Mucosa of rectum (tissue), 2 donors: ENCODE measurements at regions not wholly inside any gene's neighbourhood (a gene's known extent, or its start where the extent isn't known, plus 50 kb on each side); places are given as distances from the start of the nearest gene placed in this dataset.

Source experiments
- H3K27ac ChIP-seq, 2 donors: one replicate each; pipeline ENCODE4 v1.7.0; 2013; ENCODE audit warnings: inconsistent platforms in 2 of 2, low read depth in 2 of 2, low read length in 2 of 2
- H3K27me3 ChIP-seq, 2 donors: one replicate each; pipeline ENCODE4 v1.7.0; 2013; ENCODE audit warnings: low read length in 2 of 2; ENCODE audit not compliant: control insufficient read depth in 2 of 2, insufficient read depth in 2 of 2
- H3K36me3 ChIP-seq, 2 donors: one replicate each; pipeline ENCODE4 v1.7.0; 2013; ENCODE audit warnings: low read length in 2 of 2; ENCODE audit not compliant: control insufficient read depth in 2 of 2, insufficient read depth in 2 of 2
- H3K4me1 ChIP-seq, 2 donors: one replicate each; pipeline ENCODE4 v1.7.0; 2013; ENCODE audit warnings: low read length in 2 of 2, mild to moderate bottlenecking in 1 of 2; ENCODE audit not compliant: control insufficient read depth in 2 of 2, insufficient read depth in 2 of 2
- H3K4me3 ChIP-seq, 2 donors: one replicate each; pipeline ENCODE4 v1.7.0; 2013; ENCODE audit warnings: low read length in 2 of 2
- H3K9ac ChIP-seq, 2 donors: one replicate each; pipeline ENCODE4 v1.7.0; 2013; ENCODE audit warnings: low read length in 2 of 2, low read depth in 1 of 2, mild to moderate bottlenecking in 1 of 2
- H3K9me3 ChIP-seq, 2 donors: one replicate each; pipeline ENCODE4 v1.7.0; 2013; ENCODE audit warnings: low read length in 2 of 2; ENCODE audit not compliant: control insufficient read depth in 2 of 2
- donor health status: healthy.
- donor health status: Normal muscosa, but diverticular disease.

DNA sequence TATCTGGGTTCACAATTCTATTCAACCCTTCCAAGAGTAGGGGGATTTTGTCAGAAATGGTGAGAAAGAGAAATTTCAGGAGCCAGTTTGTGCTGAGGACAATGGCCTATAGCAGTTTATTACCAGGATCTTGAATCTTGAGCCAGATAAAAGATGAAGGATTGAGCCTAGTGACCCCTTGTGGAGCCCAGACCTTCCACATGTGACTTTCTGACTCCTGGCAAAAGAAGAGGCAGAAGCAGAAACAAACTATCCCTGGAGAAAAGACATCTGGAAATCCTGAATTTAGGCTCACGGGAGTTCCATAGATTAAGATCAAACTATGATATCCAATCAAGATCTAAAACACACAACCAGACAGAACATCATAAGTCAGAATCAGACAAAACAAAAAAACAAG is 60.9 kb upstream of the CHRM2 start:
- no peak overlapping the region for H3K9ac ChIP-seq
- H3K27ac ChIP-seq: no peak overlapping the region
- H3K36me3 ChIP-seq: no peaks in the 10 kb centered on the region
- H3K4me1 ChIP-seq: no peaks in the 10 kb centered on the region
- H3K9me3 ChIP-seq: peaks cover 0 to 3% of the 10 kb centered on the region in 2 donors
- no peaks in the 10 kb centered on the region for H3K27me3 ChIP-seq
- no peak overlapping the region for H3K4me3 ChIP-seq

DNA sequence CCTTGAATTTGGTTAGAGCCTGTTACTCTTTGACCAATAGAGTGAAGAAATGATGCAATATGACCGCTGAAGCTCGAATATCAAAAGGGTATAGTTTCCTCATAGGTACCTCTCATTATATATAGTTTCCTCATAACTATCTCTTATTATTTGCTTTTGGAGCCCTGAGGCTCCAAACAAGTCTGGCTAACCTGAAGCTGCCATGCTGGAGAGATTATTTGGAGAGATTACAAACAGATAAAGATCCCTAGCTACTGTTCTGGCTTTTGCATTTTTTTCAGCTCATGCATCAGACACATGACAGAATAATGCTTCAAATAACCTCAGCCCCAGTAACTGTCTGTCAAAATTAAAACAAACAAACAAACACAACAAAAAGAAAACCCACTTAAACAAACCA is 65.4 kb upstream of the CHRM2 start:
- H3K36me3 ChIP-seq: no peaks in the 10 kb centered on the region
- H3K9ac ChIP-seq: no peak overlapping the region
- no peaks in the 10 kb centered on the region for H3K4me1 ChIP-seq

GRCh38 chr7:136783934-136784333 is 84.5 kb upstream of the CHRM2 start:
- H3K27ac ChIP-seq: no peak overlapping the region
- no peaks in the 10 kb centered on the region for H3K36me3 ChIP-seq
- no peaks in the 10 kb centered on the region for H3K9me3 ChIP-seq
- H3K4me3 ChIP-seq: no peak overlapping the region
- H3K4me1 ChIP-seq: no peaks in the 10 kb centered on the region
- no peaks in the 10 kb centered on the region for H3K27me3 ChIP-seq
- no peak overlapping the region for H3K9ac ChIP-seq

More for the DNA sequence above, 65.4 kb upstream of the CHRM2 start:
- peaks cover 0 to 3% of the 10 kb centered on the region in 2 donors for H3K9me3 ChIP-seq
- H3K27me3 ChIP-seq: no peaks in the 10 kb centered on the region
- H3K27ac ChIP-seq: no peak overlapping the region
- H3K4me3 ChIP-seq: no peak overlapping the region

GRCh38 chr7:136741941-136742340 is 126.5 kb upstream of the CHRM2 start:
- Histone ChIP-seq H3K4me3 (no peak overlapping the region), H3K36me3 (no peaks in the 10 kb centered on the region), H3K9me3 (no peaks in the 10 kb centered on the region), H3K27ac (no peak overlapping the region), H3K27me3 (no peaks in the 10 kb centered on the region), H3K9ac (no peak overlapping the region), H3K4me1 (no peaks in the 10 kb centered on the region)

DNA sequence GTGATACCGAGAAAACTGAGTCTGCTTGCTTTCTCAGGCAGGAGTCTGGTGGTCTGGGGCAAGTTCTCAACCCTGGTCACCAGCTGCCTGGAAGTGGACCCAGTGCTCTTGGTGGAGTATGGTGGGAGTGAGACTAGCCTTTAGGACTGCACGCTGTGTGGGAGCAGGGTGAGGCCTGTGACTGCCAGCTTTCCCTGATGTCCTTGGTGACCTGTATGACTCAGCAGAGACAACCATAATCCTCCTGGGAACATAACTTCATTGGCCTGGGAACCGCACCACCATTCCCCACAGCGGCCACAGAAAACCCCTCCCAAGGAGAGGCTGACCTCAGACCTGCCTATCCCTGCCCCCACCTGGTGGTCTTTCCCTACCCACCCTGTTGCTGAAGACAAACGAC is 139.5 kb upstream of the CHRM2 start:
- no peaks in the 10 kb centered on the region for H3K9me3 ChIP-seq
- no peak overlapping the region for H3K27ac ChIP-seq
- no peak overlapping the region for H3K9ac ChIP-seq
- H3K4me3 ChIP-seq: no peak overlapping the region
- H3K4me1 ChIP-seq: no peaks in the 10 kb centered on the region
- no peaks in the 10 kb centered on the region for H3K36me3 ChIP-seq
- no peaks in the 10 kb centered on the region for H3K27me3 ChIP-seq

DNA sequence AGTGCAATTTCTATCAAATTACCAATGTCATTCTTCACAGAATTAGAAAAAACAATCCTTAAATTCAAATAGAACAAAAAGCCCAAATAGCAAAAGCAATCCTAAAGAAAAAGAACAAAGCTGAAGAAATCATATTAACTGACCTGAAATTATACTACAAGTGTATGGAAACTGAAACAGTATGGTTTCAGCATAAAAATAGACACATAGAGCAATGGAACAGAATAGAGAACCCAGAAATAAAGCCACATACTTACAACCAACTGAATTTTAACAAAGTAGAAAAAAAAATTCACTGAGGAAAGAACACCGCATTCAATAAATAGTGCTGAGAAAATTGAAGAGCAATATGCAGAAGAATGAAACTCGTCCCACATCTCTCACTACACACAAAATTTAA is 142.0 kb upstream of the CHRM2 start:
- Histone ChIP-seq H3K27me3 (no peaks in the 10 kb centered on the region), H3K9me3 (no peaks in the 10 kb centered on the region), H3K9ac (no peak overlapping the region), H3K4me1 (no peaks in the 10 kb centered on the region), H3K4me3 (no peak overlapping the region), H3K36me3 (no peaks in the 10 kb centered on the region), H3K27ac (no peak overlapping the region)

GRCh38 chr7:136717910-136718557 is 150.4 kb upstream of the CHRM2 start:
- H3K27ac ChIP-seq: no peak overlapping the region

GRCh38 chr7:136714062-136714461 is 154.4 kb upstream of the CHRM2 start:
- Histone ChIP-seq H3K4me3 (no peak overlapping the region), H3K9ac (no peak overlapping the region), H3K27me3 (no peaks in the 10 kb centered on the region), H3K4me1 (no peaks in the 10 kb centered on the region), H3K36me3 (no peaks in the 10 kb centered on the region), H3K27ac (no peak overlapping the region), H3K9me3 (peaks cover 0 to 4% of the 10 kb centered on the region in 2 donors)

More at GRCh38 chr7:136717910-136718557, 150.4 kb upstream of the CHRM2 start:
- Histone ChIP-seq H3K9ac (no peak overlapping the region), H3K9me3 (peaks cover 0 to 4% of the 10 kb centered on the region in 2 donors), H3K36me3 (no peaks in the 10 kb centered on the region), H3K4me3 (no peak overlapping the region), H3K27me3 (no peaks in the 10 kb centered on the region), H3K4me1 (no peaks in the 10 kb centered on the region)

DNA sequence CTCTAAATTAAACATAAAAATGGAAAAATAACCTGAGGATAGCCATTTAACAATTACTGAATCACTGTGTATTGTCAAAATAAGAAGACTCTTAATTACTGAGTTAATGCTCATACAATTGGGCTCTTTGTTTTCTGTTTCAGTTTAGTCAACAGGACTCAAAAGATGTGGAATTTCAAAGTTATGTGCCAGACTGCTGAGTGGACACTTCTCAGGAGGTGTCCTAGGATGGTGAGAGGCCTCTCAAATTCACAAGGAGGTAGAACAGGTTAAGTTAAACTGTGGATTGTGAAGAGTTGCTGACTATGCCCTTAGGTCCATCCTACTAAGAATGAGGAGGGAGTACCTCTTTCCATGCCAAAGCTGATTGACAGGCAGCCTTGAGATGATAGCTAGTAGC is 157.7 kb upstream of the CHRM2 start:
- H3K27ac ChIP-seq: no peak overlapping the region
- no peaks in the 10 kb centered on the region for H3K4me1 ChIP-seq
- peaks cover 0 to 2% of the 10 kb centered on the region in 2 donors for H3K9me3 ChIP-seq
- H3K36me3 ChIP-seq: no peaks in the 10 kb centered on the region
- H3K4me3 ChIP-seq: no peak overlapping the region
- no peak overlapping the region for H3K9ac ChIP-seq
- H3K27me3 ChIP-seq: no peaks in the 10 kb centered on the region

DNA sequence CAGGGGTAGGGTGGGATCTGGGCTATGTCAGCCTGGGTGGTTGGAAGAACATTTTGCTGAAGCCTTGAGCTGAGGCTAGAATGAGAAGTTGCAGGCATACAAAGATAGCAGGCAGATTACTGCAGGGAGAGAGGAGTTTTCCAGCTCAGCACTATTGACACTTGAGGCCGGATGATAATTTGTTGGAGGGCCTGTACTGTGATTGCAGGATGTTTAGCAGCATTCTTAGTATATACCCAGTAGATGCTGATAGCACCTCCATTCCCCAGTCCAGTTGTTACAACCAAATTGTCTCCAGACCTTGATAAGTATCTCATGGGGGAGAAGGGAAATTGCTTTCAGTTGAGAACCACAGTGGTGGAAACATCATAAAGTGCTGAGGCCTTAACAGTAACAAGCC is 158.6 kb upstream of the CHRM2 start:
- Histone ChIP-seq H3K27me3 (no peaks in the 10 kb centered on the region), H3K36me3 (no peaks in the 10 kb centered on the region), H3K4me3 (no peak overlapping the region), H3K9ac (no peak overlapping the region), H3K27ac (no peak overlapping the region), H3K9me3 (peaks cover 0 to 2% of the 10 kb centered on the region in 2 donors), H3K4me1 (no peaks in the 10 kb centered on the region)

DNA sequence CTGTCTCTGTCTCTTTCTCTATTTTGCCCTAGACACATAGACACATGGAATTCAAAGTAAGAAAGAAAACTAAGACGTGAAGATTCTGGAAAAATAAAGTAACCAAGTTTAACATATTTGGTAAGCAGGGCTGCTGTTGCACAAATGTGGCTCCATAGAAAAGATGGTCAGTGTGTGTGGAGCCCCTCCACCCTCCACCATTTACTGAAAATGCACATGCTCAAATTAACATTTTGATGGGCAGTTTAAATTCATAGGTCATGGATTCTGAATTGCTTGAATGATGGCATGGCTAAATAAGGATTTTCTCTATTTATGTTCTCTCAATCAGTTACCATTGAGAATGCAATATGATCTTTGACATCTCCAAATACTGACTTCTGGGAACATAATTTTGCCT is 165.5 kb upstream of the CHRM2 start:
- H3K4me3 ChIP-seq: no peak overlapping the region
- no peak overlapping the region for H3K27ac ChIP-seq
- H3K4me1 ChIP-seq: no peaks in the 10 kb centered on the region
- peaks cover 0 to 2% of the 10 kb centered on the region in 2 donors for H3K9me3 ChIP-seq
- no peak overlapping the region for H3K9ac ChIP-seq
- H3K27me3 ChIP-seq: no peaks in the 10 kb centered on the region
- no peaks in the 10 kb centered on the region for H3K36me3 ChIP-seq
